ENCODE measurements at regions not wholly inside any gene's neighbourhood (a gene's known extent, or its start where the extent isn't known, plus 50 kb on each side); places are given as distances from the start of the nearest gene placed in this dataset.

DNA sequence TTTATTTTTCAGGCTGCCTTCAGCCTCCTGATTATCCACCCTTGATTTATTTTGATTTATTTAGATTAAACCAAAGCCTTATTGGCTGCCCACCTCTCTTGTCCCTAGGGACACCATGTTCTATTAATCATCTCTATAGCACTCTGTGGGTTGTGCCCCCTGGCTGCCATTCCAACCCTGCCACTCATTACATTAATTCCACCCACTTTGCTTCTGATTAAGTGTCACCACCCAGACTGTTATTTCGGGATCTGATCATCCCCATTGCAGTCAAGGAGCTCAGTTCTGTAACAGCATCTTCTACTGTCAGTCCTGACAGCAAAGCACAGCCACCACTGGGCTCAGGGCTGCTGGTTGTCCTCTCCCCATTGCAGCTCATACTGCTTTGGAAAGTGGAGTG is 175.1 kb upstream of the DDX18 start:
- H3K4me1 Mint-ChIP-seq: no peaks in the 10 kb centered on the region
- H3K4me3 Mint-ChIP-seq: no peak overlapping the region
- H3K27me3 Mint-ChIP-seq: no peaks in the 10 kb centered on the region
- no peaks in the 10 kb centered on the region for H3K36me3 Mint-ChIP-seq (ENCODE audit: low read depth)
- no peak for DNase-seq
- H3K27ac Mint-ChIP-seq: no peak overlapping the region
- H3K9me3 Mint-ChIP-seq: no peaks in the 10 kb centered on the region
- intact Hi-C loops (cut with micrococcal nuclease): no loop called here

DNA sequence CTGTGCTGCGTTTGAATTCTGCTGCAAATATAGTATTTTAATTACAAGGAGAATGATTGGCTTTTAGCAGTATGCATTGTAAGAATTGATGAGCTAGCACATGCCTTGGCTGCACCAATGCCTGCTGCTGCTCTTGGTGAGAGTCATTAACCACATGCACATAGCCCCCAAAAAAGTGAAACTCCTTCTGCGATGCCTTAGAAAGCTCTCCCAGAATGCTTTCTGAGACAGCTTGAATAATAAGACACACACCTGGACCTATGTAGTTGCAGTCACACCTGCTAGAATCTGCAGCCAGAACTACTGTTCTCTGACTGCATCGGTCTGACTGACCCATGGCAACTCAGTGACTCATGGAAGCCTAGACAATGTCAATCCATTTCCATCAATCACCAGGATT is 170.1 kb upstream of the DDX18 start:
- Mint-ChIP-seq H3K9me3 (peaks cover 5% of the 10 kb centered on the region), H3K27ac (no peak overlapping the region)

DNA sequence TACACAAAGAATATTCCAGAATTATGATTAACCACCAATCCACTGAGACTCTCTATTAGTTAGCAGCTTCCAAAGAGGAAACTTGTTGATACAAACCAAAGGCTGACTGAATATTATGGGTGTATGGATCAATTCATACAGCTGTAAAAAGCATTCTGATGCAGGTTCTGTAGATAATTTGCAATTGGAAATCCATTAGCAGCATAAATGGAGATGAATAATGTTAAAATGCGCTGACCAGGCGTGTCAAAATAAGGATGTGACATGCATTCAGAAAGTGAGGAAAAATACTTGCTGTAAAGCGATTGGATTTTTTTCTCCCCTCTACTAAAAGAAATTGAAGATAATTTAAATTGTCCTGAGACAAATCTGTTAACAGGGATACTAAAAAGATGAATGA is 169.0 kb upstream of the DDX18 start:
- Mint-ChIP-seq H3K4me1 (no peaks in the 10 kb centered on the region), H3K27ac (no peak overlapping the region), H3K9me3 (peaks cover 5% of the 10 kb centered on the region), H3K27me3 (no peaks in the 10 kb centered on the region), H3K4me3 (no peak overlapping the region), H3K36me3 (ENCODE audit: low read depth) (no peaks in the 10 kb centered on the region)
- no peak for DNase-seq
- intact Hi-C loops (cut with micrococcal nuclease): no loop called here

More for the DNA sequence above, 170.1 kb upstream of the DDX18 start:
- H3K4me1 Mint-ChIP-seq: no peaks in the 10 kb centered on the region
- no peak for DNase-seq
- H3K4me3 Mint-ChIP-seq: no peak overlapping the region
- H3K27me3 Mint-ChIP-seq: no peaks in the 10 kb centered on the region
- H3K36me3 Mint-ChIP-seq (ENCODE audit: low read depth): no peaks in the 10 kb centered on the region
- intact Hi-C loops (cut with micrococcal nuclease): no loop called here

GRCh38 chr2:117646099-117646498 is 168.4 kb upstream of the DDX18 start:
- intact Hi-C loops (cut with micrococcal nuclease): no loop called here
- Mint-ChIP-seq H3K27me3 (no peaks in the 10 kb centered on the region), H3K4me1 (no peaks in the 10 kb centered on the region), H3K9me3 (peaks cover 5% of the 10 kb centered on the region), H3K27ac (no peak overlapping the region), H3K4me3 (no peak overlapping the region), H3K36me3 (ENCODE audit: low read depth) (no peaks in the 10 kb centered on the region)
- no peak for DNase-seq

DNA sequence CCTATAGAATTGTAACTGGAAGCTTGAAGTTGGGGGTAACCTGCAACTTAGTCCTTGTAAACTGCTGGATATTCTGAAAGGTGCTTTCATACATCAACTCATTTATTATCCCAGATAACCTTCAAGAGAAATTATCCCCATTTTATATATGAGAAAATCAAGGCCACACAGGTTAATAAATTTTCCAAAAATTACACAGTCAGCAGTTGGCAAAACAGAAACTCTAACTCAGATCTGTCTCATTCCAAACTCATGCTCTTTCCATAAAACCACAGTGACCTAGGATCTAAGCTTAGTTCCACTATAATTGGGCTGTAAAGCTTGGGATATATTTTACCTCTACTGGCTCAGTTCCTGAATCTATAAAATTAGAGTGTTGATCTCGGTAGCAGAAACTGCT is 167.6 kb upstream of the DDX18 start:
- H3K27me3 Mint-ChIP-seq: no peaks in the 10 kb centered on the region
- DNase-seq: no peak
- H3K36me3 Mint-ChIP-seq (ENCODE audit: low read depth): no peaks in the 10 kb centered on the region
- H3K27ac Mint-ChIP-seq: no peak overlapping the region
- intact Hi-C loops (cut with micrococcal nuclease): no loop called here
- H3K4me1 Mint-ChIP-seq: no peaks in the 10 kb centered on the region
- H3K9me3 Mint-ChIP-seq: peaks cover 5% of the 10 kb centered on the region
- H3K4me3 Mint-ChIP-seq: no peak overlapping the region

GRCh38 chr2:117656546-117656945 is 157.9 kb upstream of the DDX18 start:
- intact Hi-C loops (cut with micrococcal nuclease): no loop called here
- H3K4me3 Mint-ChIP-seq: no peak overlapping the region
- H3K27me3 Mint-ChIP-seq: no peaks in the 10 kb centered on the region
- no peaks in the 10 kb centered on the region for H3K9me3 Mint-ChIP-seq
- DNase-seq: peak; percentile 8
- H3K36me3 Mint-ChIP-seq (ENCODE audit: low read depth): no peaks in the 10 kb centered on the region
- no peak overlapping the region for H3K27ac Mint-ChIP-seq
- no peaks in the 10 kb centered on the region for H3K4me1 Mint-ChIP-seq

DNA sequence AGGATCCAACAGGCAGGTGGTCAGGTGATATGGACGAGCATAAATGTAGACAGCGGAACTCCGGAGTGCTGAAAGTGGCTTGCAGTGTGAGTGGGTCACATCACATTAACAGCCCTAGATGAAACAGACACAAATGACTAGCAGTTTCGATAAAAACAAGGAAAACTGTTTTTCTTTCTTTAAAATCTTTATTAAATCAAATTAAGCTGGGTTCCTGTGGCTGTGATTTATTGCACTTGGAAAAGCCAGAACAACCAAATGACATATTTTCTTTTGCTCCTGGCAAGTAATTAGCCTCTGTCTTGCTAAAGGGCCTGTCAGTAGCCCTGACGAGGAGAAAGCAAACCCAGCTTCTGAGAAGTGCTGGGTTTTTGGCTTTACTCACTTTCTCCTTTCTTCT is 152.9 kb upstream of the DDX18 start:
- no peak overlapping the region for H3K27ac Mint-ChIP-seq
- intact Hi-C loops (cut with micrococcal nuclease): no loop called here
- H3K4me3 Mint-ChIP-seq: no peak overlapping the region
- no peak for DNase-seq
- no peaks in the 10 kb centered on the region for H3K4me1 Mint-ChIP-seq
- H3K27me3 Mint-ChIP-seq: no peaks in the 10 kb centered on the region
- no peaks in the 10 kb centered on the region for H3K9me3 Mint-ChIP-seq
- no peaks in the 10 kb centered on the region for H3K36me3 Mint-ChIP-seq (ENCODE audit: low read depth)

DNA sequence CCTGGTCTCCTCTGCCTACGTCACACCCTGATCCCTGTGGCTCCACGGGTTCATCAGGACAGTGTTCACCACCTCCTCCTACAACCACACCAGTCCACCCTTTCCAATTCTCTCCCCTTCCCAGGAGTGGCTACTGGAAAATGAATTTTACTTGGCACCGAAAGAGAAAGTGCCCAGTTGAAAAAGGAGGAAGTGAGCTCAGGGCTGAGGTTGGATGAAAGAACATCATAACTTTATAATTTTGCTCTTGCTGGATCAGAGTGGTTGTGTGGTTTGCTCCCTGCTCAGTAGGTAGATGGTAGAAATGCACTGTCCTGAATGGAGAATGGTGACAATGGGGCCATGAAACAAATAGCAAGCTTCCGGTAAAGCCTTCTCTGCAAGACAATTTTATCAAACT is 140.3 kb upstream of the DDX18 start:
- DNase-seq: peak; percentile 19
- intact Hi-C loops (cut with micrococcal nuclease): no loop called here
- Mint-ChIP-seq H3K4me1 (no peaks in the 10 kb centered on the region), H3K27ac (no peak overlapping the region), H3K36me3 (ENCODE audit: low read depth) (no peaks in the 10 kb centered on the region), H3K27me3 (no peaks in the 10 kb centered on the region), H3K9me3 (no peaks in the 10 kb centered on the region), H3K4me3 (no peak overlapping the region)

DNA sequence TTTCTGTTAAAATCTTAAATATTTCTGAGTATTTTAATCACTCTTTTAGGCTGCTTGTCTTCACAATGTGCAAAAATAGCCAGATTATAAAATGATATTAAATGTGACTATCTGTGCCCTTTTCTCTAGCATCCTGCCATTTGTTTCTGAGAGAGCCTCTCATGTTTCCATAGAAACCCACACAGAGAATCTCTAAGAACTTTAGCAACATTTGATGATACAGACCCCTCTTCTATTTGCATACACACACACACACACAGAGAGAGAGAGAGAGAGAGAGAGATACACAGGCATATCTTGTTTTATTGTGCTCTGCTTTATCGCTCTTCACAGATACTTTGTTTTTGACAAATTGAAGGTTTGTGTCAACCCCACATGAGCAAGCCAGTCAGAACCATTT is 134.5 kb upstream of the DDX18 start:
- Mint-ChIP-seq H3K9me3 (peaks cover 4% of the 10 kb centered on the region), H3K27me3 (no peaks in the 10 kb centered on the region), H3K4me3 (no peak overlapping the region), H3K36me3 (ENCODE audit: low read depth) (no peaks in the 10 kb centered on the region), H3K27ac (no peak overlapping the region), H3K4me1 (no peaks in the 10 kb centered on the region)
- intact Hi-C loops (cut with micrococcal nuclease): no loop called here
- DNase-seq: no peak

GRCh38 chr2:117684919-117685318 is 129.6 kb upstream of the DDX18 start:
- Mint-ChIP-seq H3K4me3 (no peak overlapping the region), H3K27ac (no peak overlapping the region), H3K27me3 (no peaks in the 10 kb centered on the region), H3K36me3 (ENCODE audit: low read depth) (no peaks in the 10 kb centered on the region), H3K9me3 (peaks cover 4% of the 10 kb centered on the region), H3K4me1 (no peaks in the 10 kb centered on the region)
- no peak for DNase-seq
- intact Hi-C loops (cut with micrococcal nuclease): no loop called here

DNA sequence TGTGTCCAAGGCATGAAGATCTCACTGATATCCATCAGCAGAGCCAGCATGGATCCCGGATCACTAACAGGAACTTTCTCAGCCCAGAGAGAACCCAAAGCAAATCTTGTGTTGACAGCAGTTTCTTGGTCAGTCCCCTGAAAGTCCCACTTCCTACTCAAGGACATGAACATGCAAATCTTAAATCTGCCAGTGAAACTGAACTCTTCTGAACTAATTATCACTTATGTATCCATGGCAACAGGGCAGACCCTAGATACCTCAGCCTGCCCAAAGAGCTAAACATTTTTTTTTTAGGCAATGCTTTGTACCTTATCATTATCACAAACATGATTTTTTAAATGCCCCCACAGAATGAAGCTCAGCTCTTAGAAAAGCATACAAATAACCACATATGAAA is 127.8 kb upstream of the DDX18 start:
- Mint-ChIP-seq H3K27ac (no peak overlapping the region), H3K4me1 (no peaks in the 10 kb centered on the region), H3K27me3 (no peaks in the 10 kb centered on the region), H3K4me3 (no peak overlapping the region), H3K9me3 (no peaks in the 10 kb centered on the region), H3K36me3 (ENCODE audit: low read depth) (no peaks in the 10 kb centered on the region)
- intact Hi-C loops (cut with micrococcal nuclease): no loop called here
- DNase-seq: no peak

- intact Hi-C loops (cut with micrococcal nuclease): no loop called here
- DNase-seq: no peak
- Mint-ChIP-seq H3K27me3 (no peaks in the 10 kb centered on the region), H3K36me3 (ENCODE audit: low read depth) (no peaks in the 10 kb centered on the region), H3K4me3 (no peak overlapping the region), H3K4me1 (no peaks in the 10 kb centered on the region), H3K27ac (no peak overlapping the region), H3K9me3 (no peaks in the 10 kb centered on the region)
Measured at GRCh38 chr2:117691595-117691994, 122.9 kb upstream of the DDX18 start.

- H3K27ac Mint-ChIP-seq: no peak overlapping the region
- H3K9me3 Mint-ChIP-seq: no peaks in the 10 kb centered on the region
- H3K4me1 Mint-ChIP-seq: no peaks in the 10 kb centered on the region
- no peaks in the 10 kb centered on the region for H3K36me3 Mint-ChIP-seq (ENCODE audit: low read depth)
- DNase-seq: no peak
- H3K4me3 Mint-ChIP-seq: no peak overlapping the region
- H3K27me3 Mint-ChIP-seq: no peaks in the 10 kb centered on the region
- intact Hi-C loops (cut with micrococcal nuclease): no loop called here
Measured at GRCh38 chr2:117692001-117692763, 122.3 kb upstream of the DDX18 start.

DNA sequence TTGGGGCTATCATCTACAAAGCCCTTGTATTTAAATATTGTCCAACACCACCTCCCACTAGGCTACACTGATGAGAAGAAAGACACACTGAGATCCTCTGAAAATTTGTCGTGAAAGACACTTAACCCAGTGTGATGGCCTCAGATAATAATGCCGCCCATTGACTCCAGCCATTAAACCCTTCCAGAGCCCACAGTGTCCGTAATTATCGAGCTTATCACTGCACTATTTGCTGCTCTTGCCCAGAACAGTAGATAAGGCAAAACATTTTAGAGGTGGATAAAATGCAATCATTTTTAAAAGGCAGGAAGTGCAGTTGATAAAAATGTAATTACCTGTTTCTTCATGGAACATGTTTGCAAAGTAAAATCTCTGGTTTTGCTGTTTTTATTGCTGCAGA is 121.3 kb upstream of the DDX18 start:
- no peaks in the 10 kb centered on the region for H3K27me3 Mint-ChIP-seq
- intact Hi-C loops (cut with micrococcal nuclease): no loop called here
- no peak for DNase-seq
- H3K4me1 Mint-ChIP-seq: no peaks in the 10 kb centered on the region
- no peaks in the 10 kb centered on the region for H3K36me3 Mint-ChIP-seq (ENCODE audit: low read depth)
- no peaks in the 10 kb centered on the region for H3K9me3 Mint-ChIP-seq
- H3K27ac Mint-ChIP-seq: no peak overlapping the region
- H3K4me3 Mint-ChIP-seq: no peak overlapping the region

DNA sequence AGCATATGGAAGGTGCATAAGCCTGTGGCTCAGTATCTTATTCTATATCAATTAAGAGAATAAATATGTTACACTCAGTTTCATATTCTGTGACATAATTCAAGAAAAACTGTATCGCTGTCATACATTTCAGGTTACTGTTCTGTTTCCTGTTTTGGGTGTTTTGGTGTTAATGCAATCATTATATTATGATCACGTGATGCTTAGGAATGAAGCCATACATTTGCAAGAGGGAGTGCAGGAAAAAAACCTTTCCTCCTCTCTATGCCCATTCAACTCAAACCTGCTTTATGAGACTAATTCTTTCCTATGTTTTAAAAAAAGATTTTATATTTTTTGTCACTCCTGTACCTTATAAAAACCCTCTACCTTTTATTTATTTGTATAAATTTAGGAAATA is 120.8 kb upstream of the DDX18 start:
- H3K4me3 Mint-ChIP-seq: no peak overlapping the region
- H3K27ac Mint-ChIP-seq: no peak overlapping the region
- H3K36me3 Mint-ChIP-seq (ENCODE audit: low read depth): no peaks in the 10 kb centered on the region
- intact Hi-C loops (cut with micrococcal nuclease): no loop called here
- H3K27me3 Mint-ChIP-seq: no peaks in the 10 kb centered on the region
- DNase-seq: no peak
- H3K4me1 Mint-ChIP-seq: no peaks in the 10 kb centered on the region
- H3K9me3 Mint-ChIP-seq: no peaks in the 10 kb centered on the region

All from activated CD4-positive, alpha-beta T cell treated with anti-CD3 and anti-CD28 coated beads, Interleukin-2, amount 10 ng/mL, durations not matched to agents 24 days and 14 days (primary cell).